ENCODE measurements at regions not wholly inside any gene's neighbourhood (a gene's known extent, or its start where the extent isn't known, plus 50 kb on each side); places are given as distances from the start of the nearest gene placed in this dataset.

GRCh38 chr4:37555322-37555721, 130.9 kb downstream of the RELL1 start:
- TF ChIP-seq EZH2phosphoT487 (IDR thresholded peaks at IDR 0.05; ENCODE audit: insufficient read depth, low read depth) (no peak), EZH2 (IDR thresholded peaks at IDR 0.05; ENCODE audit: insufficient read depth, poor library complexity, severe bottlenecking) (no peak)

Data from GM23248 (cell line).